OCI-M2 (cell line): ENCODE measurements at regions not wholly inside any gene's neighbourhood (a gene's known extent, or its start where the extent isn't known, plus 50 kb on each side); places are given as distances from the start of the nearest gene placed in this dataset.

Experiments used
- DNase-seq: peaks from one replicate; lab custom pipeline; 2025; ENCODE audit not compliant: unreplicated experiment; lab: John Stamatoyannopoulos, UW

DNA sequence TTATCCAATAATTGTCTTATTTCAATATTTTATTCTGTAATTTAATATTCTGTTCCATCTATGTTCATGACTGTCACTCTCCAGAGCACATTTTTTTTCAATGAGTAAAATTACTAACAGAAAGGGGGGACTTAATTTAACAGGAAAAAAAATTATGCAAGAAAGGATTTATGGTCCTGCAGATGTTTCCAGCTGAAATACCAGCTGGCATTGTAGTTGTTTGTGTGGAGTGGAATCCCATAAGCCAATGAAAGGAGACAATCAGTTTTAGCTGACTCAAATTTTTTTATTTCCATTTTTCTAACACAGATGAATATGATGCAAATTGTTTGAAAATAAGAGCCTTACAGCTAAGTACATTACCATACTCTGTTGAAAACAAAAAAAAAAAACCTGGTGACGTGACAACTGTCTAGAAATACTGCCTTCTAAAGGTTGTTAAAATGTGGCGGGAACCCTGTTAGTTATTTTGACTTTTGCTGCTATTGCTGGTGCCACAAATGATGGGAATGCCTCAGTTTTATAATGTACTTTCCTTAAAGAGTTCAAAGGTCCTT, 389.1 kb downstream of the ETS1 start:
- no peak for DNase-seq

DNA sequence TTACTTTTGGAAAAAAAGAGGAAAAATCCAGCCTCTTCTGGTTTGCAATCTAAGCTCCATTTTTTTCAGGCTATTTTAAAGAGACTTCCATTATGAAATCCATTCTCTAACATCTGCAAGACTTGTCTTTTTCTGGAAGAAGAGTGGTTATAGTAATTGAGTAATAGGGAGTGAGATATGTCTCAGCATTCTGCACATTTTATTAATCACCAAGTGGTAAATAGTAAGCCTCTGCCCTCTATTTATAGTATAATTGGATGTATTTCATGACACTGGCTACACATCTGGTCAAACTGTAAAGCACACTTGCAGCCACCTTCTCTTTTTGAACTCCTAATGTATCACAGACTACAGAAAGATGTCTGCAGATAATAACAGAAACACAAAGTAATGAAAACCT, 391.1 kb downstream of the ETS1 start:
- no peak for DNase-seq

- no peak for DNase-seq
These were observed 391.6 kb downstream of the ETS1 start for GRCh38 chr11:128195756-128196155.

DNA sequence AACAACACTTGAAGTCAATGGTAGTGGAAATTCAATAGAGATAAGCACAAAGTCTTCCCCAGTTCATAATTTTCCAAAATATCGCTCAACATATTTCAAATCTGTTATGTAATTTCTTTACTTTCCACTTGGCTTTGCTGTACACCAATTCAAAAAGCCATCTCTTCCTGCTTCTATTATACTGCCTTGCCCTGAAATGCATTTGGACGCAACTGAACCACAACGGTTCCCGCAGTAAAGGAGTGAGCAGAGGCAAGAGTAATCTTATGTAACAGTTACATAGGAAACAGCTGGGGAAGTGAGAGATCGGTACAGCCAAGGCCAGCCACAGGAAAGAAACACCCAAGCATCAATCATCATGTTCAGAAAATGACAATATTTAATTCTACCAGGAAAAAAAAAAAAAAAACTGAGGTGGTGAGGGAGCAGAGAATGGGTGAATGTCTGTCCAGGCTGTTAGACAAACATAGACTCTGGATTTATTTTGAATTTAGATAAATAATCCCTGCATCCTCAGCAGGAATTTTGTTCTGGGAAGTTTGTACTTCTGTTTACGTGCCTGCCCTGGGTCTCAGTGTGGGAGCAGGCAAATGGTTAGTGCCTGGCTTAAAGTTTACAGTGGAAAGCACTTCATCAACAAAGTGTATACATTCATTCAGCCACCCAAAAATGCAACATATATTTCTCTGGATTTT, 392.2 kb downstream of the ETS1 start:
- no peak for DNase-seq

DNA sequence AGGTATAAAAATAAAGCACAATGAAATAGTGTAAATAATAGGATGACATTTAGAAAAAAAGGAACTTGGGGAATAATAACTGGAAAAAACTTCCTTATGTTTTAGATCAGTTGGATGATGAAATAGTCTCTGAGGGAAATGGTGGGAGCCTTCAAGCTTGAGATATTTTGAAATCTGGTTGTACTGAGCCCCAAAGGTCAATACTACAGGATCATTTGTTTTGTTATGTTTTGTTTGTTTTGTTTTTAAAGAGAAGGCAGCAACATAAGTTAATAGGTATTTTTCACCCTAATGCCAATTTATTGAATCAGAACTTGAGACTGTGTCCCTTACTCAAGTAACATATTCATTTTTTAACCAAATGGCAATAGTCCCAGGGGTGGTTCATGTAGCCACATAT, 393.1 kb downstream of the ETS1 start:
- DNase-seq, result no peak

DNA sequence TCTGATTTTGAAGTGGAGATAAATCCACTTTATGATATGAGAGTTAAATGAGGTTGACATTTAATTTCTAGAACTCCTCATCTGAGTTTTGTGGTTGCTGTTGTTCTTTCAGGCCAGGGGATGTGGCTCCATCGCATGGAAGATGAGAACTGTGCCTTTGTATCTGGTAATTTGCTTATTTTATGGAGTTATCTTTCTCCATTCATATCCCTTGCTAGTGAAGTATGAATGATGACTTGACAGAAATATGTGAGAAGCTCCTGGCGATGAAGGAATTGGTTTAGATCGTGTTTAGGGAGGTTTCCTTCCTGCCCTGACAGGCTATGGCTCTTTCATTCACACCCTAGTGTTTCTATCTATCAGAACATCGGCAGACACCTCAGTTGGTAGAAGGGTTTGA, 393.7 kb downstream of the ETS1 start:
- DNase-seq, result no peak

DNA sequence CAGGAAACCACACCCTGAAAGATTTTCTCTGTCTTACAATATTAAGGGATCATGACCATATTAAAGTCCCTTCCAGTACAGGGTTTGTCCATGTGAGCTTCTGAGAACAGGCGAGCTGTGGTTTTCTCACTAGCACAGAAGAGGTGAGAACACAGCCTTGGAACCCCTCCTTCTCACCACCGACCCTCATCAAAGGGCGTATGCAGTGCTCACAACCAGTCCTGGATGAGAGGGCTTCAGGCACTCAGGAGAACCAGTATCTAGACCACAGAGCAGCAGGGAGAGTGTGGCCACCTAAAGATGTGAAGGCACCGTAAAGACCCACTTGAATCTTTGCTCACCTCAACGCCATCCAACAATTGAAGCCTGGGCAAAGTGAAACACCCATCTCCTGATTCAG, 397.0 kb downstream of the ETS1 start:
- no peak for DNase-seq

DNA sequence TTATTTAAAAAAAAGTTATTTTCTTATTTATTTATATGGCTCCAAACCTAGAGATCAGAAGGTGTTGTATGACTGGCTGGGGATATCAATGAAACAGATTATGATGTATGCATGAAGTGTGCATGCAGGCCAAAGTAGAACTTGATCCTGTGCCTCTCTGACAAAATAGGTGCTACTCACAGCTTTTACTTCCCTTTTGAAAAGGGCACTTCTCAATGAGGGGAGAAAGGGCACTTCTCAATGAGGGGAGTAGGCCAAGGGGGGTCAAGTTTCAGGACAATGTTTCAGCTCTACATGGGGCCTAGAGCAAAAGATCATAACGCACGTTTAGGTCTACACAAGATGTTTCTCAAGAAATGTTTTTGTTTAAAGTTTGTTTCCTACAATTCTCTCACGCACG, 397.5 kb downstream of the ETS1 start:
- DNase-seq, result no peak

- no peak for DNase-seq
These were observed 398.9 kb downstream of the ETS1 start for GRCh38 chr11:128188346-128189004.

DNA sequence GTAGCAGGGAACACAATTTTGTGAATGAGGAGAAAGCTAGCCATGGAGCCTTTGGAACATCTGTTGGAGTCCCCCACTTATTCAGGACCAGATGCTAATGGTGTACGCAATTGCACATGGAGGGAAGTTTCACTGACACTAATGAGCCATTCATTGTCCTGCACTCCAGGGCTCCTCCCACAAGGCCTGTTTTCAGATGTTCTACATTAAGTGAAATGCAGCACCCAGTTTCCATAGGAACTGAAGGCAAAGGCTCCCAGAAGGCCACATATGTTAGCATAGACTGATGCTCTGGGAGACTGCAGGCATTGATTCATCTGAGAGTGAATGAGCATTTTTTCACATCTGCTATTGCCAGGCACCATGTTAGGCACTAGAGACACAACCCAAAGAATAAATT, 399.5 kb downstream of the ETS1 start:
- no peak for DNase-seq

- DNase-seq, result no peak
These were observed 400.0 kb downstream of the ETS1 start for GRCh38 chr11:128187377-128187776.

DNA sequence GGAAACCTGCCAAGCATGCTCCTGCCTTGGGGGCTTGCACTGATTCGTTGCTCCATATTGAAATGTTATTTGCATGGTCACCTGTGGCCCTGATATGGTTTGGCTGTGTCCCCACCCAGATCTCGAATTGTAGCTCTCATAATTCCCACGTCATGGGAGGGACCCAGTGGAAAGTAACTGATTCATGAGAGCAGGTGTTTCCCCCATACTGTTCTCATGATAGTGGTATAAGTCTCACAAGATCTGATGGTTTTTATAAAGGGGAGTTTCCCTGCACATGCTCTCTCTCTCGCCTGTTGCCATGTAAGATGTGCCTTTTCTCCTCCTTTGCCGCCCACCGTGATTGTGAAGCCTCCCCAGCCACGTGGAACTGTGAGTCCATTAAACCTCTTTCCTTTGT, 402.4 kb downstream of the ETS1 start:
- DNase-seq, result no peak

DNA sequence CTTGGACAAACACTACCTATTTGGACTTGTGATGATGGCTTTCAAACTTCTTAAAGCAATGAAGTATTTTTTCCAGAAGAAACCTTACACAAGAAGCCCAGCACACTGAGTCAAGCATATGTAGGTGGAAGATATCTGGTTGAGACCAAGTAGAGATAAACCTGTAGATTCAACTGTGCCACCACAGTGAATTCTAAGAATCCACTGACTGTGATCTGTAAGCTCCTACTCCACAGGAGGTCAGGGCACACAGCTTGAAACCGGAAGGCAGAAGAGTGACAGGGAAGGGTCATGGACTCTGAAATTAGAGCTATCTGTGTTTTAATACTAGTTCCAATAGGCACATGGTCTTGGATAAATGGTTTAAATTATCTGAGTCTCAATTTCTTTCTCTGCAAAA, 404.5 kb downstream of the ETS1 start:
- DNase-seq, result no peak

- DNase-seq, result no peak
These were observed 405.4 kb downstream of the ETS1 start for GRCh38 chr11:128181984-128182383.

DNA sequence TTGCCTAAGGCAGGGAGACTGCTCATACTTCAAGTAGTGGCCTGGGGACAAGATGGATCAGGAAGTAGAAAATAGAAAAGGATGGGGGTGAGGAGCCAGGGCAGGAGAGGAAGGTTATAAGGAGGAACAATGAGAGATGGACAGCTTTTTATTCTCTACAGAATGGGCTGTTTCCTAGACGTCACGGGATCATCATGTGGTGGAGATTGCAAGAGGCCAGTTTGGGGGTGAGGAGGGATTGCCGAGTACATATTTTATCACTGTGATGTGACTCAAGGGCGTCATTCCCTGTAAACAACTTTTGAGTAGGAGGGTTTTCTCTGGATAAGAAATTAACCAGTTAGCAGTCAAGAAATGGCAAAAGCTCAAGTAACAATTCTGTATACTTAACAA, 406.3 kb downstream of the ETS1 start:
- no peak for DNase-seq

- no peak for DNase-seq
These were observed 406.8 kb downstream of the ETS1 start for GRCh38 chr11:128180441-128181087.

DNA sequence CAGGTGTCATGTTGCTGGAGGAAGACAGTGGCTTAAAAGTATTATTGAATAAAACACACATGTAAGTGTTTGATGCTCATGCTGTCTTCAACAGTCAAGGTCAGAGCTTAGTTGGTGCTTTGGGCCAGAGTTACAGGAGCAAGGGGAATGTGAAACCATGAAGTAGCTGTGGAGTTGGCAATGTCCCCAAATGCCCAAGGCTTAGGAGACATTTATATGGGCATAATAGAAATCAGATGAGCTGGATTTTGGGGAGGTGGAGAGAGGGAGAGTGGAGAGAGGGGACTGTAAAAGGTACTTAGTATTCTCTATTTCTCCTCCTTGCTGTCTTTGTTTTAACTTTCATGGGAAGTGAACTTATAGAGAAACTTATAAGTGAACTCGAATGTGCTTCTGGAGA, 407.8 kb downstream of the ETS1 start:
- no peak for DNase-seq

DNA sequence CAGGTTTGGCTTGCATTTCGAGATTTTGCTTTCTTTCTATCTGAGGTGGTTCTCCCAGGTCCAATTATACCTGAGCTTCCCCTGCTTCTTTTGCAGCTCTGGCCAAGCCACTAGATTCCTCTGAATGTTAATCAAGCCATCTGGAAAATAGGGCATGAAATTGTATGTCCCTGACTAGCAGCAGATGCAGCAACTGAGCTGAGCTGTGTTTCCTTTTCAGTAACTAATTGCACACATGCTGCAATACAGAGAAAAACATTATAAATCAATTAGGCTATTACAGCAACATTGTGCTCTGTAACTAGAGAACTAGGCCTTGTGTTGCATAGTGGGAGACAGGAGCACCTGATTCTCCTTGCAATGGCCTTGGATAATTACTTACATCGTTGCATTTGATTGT, 408.3 kb downstream of the ETS1 start:
- DNase-seq, result no peak

- DNase-seq, result no peak
These were observed 412.7 kb downstream of the ETS1 start for GRCh38 chr11:128174465-128175291.

GRCh38 chr11:128172046-128172878, 415.1 kb downstream of the ETS1 start:
- no peak for DNase-seq
